Stimulated activated CD4-positive, alpha-beta T cell treated with anti-CD3 and anti-CD28 coated beads, Interleukin-2, amount 100 ng/mL, for 48 hours (primary cell): ENCODE measurements at regions not wholly inside any gene's neighbourhood (a gene's known extent, or its start where the extent isn't known, plus 50 kb on each side); places are given as distances from the start of the nearest gene placed in this dataset.
"Not testable (repeated sequence)": the region's sequence is repeated elsewhere in the genome, so short reads cannot be mapped to it uniquely, and the experiment has no call there.

ENCODE experiments used
- DNase-seq, 2 donors: peaks; one replicate each; pipeline ENCODE4 v3.0.0-alpha.2; 2020

- not testable (repeated sequence) for DNase-seq
Measured at GRCh38 chr16:85244452-85244851, 132.2 kb upstream of the CIBAR2 start.

- peak; percentile 41 to 47 for DNase-seq
Measured at GRCh38 chr16:85245307-85246172, 133.3 kb upstream of the CIBAR2 start.

- no peak for DNase-seq
Measured at GRCh38 chr16:85246473-85246872, 134.2 kb upstream of the CIBAR2 start.

GRCh38 chr16:85246973-85247372, 134.7 kb upstream of the CIBAR2 start:
- DNase-seq, result no peak

- DNase-seq, result no peak
Measured at GRCh38 chr16:85248342-85248741, 136.1 kb upstream of the CIBAR2 start.

GRCh38 chr16:85248857-85249256, 136.6 kb upstream of the CIBAR2 start:
- no peak for DNase-seq

GRCh38 chr16:85249418-85250146, 137.3 kb upstream of the CIBAR2 start:
- DNase-seq, result no peak

- no peak for DNase-seq
Measured at GRCh38 chr16:85250147-85250463, 137.8 kb upstream of the CIBAR2 start.

GRCh38 chr16:85250609-85251223, 138.4 kb upstream of the CIBAR2 start:
- no peak for DNase-seq

- no peak for DNase-seq
Measured at GRCh38 chr16:85251225-85251760, 139.0 kb upstream of the CIBAR2 start.

GRCh38 chr16:85252014-85252413, 139.7 kb upstream of the CIBAR2 start:
- DNase-seq, result no peak

GRCh38 chr16:85252461-85252860, 140.2 kb upstream of the CIBAR2 start:
- no peak for DNase-seq

- DNase-seq, result peak; percentile 65 to 71
Measured at GRCh38 chr16:85253084-85253941, 141.0 kb upstream of the CIBAR2 start.

- DNase-seq, result no peak
Measured at GRCh38 chr16:85254051-85254450, 141.8 kb upstream of the CIBAR2 start.

GRCh38 chr16:85254921-85255320, 142.6 kb upstream of the CIBAR2 start:
- no peak for DNase-seq

GRCh38 chr16:85255777-85256176, 143.5 kb upstream of the CIBAR2 start:
- no peak for DNase-seq

- DNase-seq, result no peak
Measured at GRCh38 chr16:85256190-85256739, 144.0 kb upstream of the CIBAR2 start.

- no peak for DNase-seq
Measured at GRCh38 chr16:85257483-85257882, 145.2 kb upstream of the CIBAR2 start.

- no peak for DNase-seq
Measured at GRCh38 chr16:85258166-85258565, 145.9 kb upstream of the CIBAR2 start.

GRCh38 chr16:85258629-85259028, 146.4 kb upstream of the CIBAR2 start:
- no peak for DNase-seq

GRCh38 chr16:85259115-85259831, 147.0 kb upstream of the CIBAR2 start:
- DNase-seq, result no peak

- DNase-seq, result no peak
Measured at GRCh38 chr16:85259832-85260167, 147.5 kb upstream of the CIBAR2 start.
